GM18498 (cell line): ENCODE measurements at regions not wholly inside any gene's neighbourhood (a gene's known extent, or its start where the extent isn't known, plus 50 kb on each side); places are given as distances from the start of the nearest gene placed in this dataset.

Experiments used
- ATAC-seq: cut with Tn5 transposase; IDR thresholded peaks from one replicate; pipeline ENCODE4 v1.9.1; 2021; ENCODE audit warnings: mild to moderate bottlenecking, moderate library complexity; ENCODE audit not compliant: unreplicated experiment

GRCh38 chr18:45222180-45222579 lies 393.1 kb upstream of the SLC14A2 start:
- ATAC-seq = no peak

GRCh38 chr18:45227001-45227742 lies 388.1 kb upstream of the SLC14A2 start:
- ATAC-seq = no peak

GRCh38 chr18:45228796-45229388 lies 386.4 kb upstream of the SLC14A2 start:
- no peak for ATAC-seq

- ATAC-seq = no peak
Observed at GRCh38 chr18:45231617-45232016, 383.7 kb upstream of the SLC14A2 start.

- no peak for ATAC-seq
Observed at GRCh38 chr18:45232061-45232460, 383.2 kb upstream of the SLC14A2 start.

GRCh38 chr18:45236676-45237075 lies 378.6 kb upstream of the SLC14A2 start:
- ATAC-seq = no peak

GRCh38 chr18:45237343-45238098 lies 377.8 kb upstream of the SLC14A2 start:
- ATAC-seq = no peak

GRCh38 chr18:45241271-45241670 lies 374.0 kb upstream of the SLC14A2 start:
- ATAC-seq = no peak

GRCh38 chr18:45241982-45242565 lies 373.2 kb upstream of the SLC14A2 start:
- no peak for ATAC-seq

- no peak for ATAC-seq
Observed at GRCh38 chr18:45243340-45244110, 371.8 kb upstream of the SLC14A2 start.

- ATAC-seq = no peak
Observed at GRCh38 chr18:45245091-45245511, 370.2 kb upstream of the SLC14A2 start.

GRCh38 chr18:45248240-45248903 lies 366.9 kb upstream of the SLC14A2 start:
- ATAC-seq = no peak

GRCh38 chr18:45249246-45249661 lies 366.0 kb upstream of the SLC14A2 start:
- ATAC-seq = no peak

- ATAC-seq = no peak
Observed at GRCh38 chr18:45250479-45250878, 364.8 kb upstream of the SLC14A2 start.

GRCh38 chr18:45251236-45251635 lies 364.0 kb upstream of the SLC14A2 start:
- no peak for ATAC-seq

- ATAC-seq = no peak
Observed at GRCh38 chr18:45252474-45252873, 362.8 kb upstream of the SLC14A2 start.

- no peak for ATAC-seq
Observed at GRCh38 chr18:45253056-45253565, 362.2 kb upstream of the SLC14A2 start.

GRCh38 chr18:45253973-45254708 lies 361.1 kb upstream of the SLC14A2 start:
- ATAC-seq = no peak

GRCh38 chr18:45254709-45255082 lies 360.6 kb upstream of the SLC14A2 start:
- ATAC-seq = no peak
